ENCODE measurements at regions not wholly inside any gene's neighbourhood (a gene's known extent, or its start where the extent isn't known, plus 50 kb on each side); places are given as distances from the start of the nearest gene placed in this dataset.

- intact Hi-C loops (cut with micrococcal nuclease; ENCODE audit: unreplicated experiment) = no loop called here
- H3K36me3 Mint-ChIP-seq (ENCODE audit: insufficient read depth, unreplicated experiment) = no peaks in the 10 kb centered on the region
These were observed 2135.5 kb downstream of the PCDH7 start for GRCh38 chr4:32855622-32856021.

GRCh38 chr4:32858361-32858760, 2138.2 kb downstream of the PCDH7 start:
- no TSS peak for BruUV-seq (replicated peaks)
- Mint-ChIP-seq H3K9me3 (ENCODE audit: low read depth, unreplicated experiment) (peaks cover 3% of the 10 kb centered on the region), H3K27me3 (ENCODE audit: unreplicated experiment) (no peaks in the 10 kb centered on the region), H3K27ac (ENCODE audit: unreplicated experiment) (no peak overlapping the region), H3K4me3 (ENCODE audit: low read depth, unreplicated experiment) (no peak overlapping the region), H3K4me1 (ENCODE audit: low read depth, unreplicated experiment) (no peaks in the 10 kb centered on the region), H3K36me3 (ENCODE audit: insufficient read depth, unreplicated experiment) (no peaks in the 10 kb centered on the region)
- CTCF ChIA-PET = no interaction called here
- TF ChIP-seq, protein P1, sequence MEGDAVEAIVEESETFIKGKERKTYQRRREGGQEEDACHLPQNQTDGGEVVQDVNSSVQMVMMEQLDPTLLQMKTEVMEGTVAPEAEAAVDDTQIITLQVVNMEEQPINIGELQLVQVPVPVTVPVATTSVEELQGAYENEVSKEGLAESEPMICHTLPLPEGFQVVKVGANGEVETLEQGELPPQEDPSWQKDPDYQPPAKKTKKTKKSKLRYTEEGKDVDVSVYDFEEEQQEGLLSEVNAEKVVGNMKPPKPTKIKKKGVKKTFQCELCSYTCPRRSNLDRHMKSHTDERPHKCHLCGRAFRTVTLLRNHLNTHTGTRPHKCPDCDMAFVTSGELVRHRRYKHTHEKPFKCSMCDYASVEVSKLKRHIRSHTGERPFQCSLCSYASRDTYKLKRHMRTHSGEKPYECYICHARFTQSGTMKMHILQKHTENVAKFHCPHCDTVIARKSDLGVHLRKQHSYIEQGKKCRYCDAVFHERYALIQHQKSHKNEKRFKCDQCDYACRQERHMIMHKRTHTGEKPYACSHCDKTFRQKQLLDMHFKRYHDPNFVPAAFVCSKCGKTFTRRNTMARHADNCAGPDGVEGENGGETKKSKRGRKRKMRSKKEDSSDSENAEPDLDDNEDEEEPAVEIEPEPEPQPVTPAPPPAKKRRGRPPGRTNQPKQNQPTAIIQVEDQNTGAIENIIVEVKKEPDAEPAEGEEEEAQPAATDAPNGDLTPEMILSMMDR (IDR thresholded peaks at IDR 0.05; ENCODE audit: unreplicated experiment) = no peak
- DNase-seq = no peak
- intact Hi-C loops (cut with micrococcal nuclease; ENCODE audit: unreplicated experiment) = no loop called here

More at GRCh38 chr4:32855622-32856021, 2135.5 kb downstream of the PCDH7 start:
- Mint-ChIP-seq H3K27me3 (ENCODE audit: unreplicated experiment) (no peaks in the 10 kb centered on the region), H3K4me1 (ENCODE audit: low read depth, unreplicated experiment) (no peaks in the 10 kb centered on the region), H3K4me3 (ENCODE audit: low read depth, unreplicated experiment) (no peak overlapping the region), H3K9me3 (ENCODE audit: low read depth, unreplicated experiment) (peaks cover 3% of the 10 kb centered on the region), H3K27ac (ENCODE audit: unreplicated experiment) (no peak overlapping the region)
- BruUV-seq (replicated peaks) = no TSS peak
- TF ChIP-seq, protein P1 (IDR thresholded peaks at IDR 0.05; ENCODE audit: unreplicated experiment) = no peak
- CTCF ChIA-PET = no interaction called here
- no peak for DNase-seq

DNA sequence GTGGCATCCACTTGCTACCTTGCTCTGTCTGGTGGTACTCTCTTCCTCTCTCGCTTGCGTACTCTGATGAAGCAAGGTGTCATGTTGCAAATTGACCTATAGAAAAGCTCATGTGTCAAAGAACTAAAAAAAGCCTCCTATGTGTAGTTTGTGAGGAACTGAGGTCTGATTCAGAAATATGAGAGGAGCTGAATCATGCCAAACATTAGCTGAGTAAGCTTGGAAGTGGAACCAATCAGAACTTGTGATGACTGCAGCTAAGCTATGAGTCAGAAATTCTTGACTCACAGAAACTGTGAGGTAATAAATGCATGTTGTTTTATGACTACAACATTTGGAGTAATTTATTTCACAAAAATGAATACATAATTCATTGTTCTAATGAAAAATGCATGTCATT, 2138.8 kb downstream of the PCDH7 start:
- no peak overlapping the region for H3K27ac Mint-ChIP-seq (ENCODE audit: unreplicated experiment)
- peaks cover 3% of the 10 kb centered on the region for H3K9me3 Mint-ChIP-seq (ENCODE audit: low read depth, unreplicated experiment)
- no peak for DNase-seq
- CTCF ChIA-PET = no interaction called here
- TF ChIP-seq, protein P1 (IDR thresholded peaks at IDR 0.05; ENCODE audit: unreplicated experiment) = no peak
- no peaks in the 10 kb centered on the region for H3K36me3 Mint-ChIP-seq (ENCODE audit: insufficient read depth, unreplicated experiment)
- no peak overlapping the region for H3K4me3 Mint-ChIP-seq (ENCODE audit: low read depth, unreplicated experiment)
- intact Hi-C loops (cut with micrococcal nuclease; ENCODE audit: unreplicated experiment) = no loop called here
- no peaks in the 10 kb centered on the region for H3K27me3 Mint-ChIP-seq (ENCODE audit: unreplicated experiment)
- no TSS peak for BruUV-seq (replicated peaks)
- H3K4me1 Mint-ChIP-seq (ENCODE audit: low read depth, unreplicated experiment) = no peaks in the 10 kb centered on the region

DNA sequence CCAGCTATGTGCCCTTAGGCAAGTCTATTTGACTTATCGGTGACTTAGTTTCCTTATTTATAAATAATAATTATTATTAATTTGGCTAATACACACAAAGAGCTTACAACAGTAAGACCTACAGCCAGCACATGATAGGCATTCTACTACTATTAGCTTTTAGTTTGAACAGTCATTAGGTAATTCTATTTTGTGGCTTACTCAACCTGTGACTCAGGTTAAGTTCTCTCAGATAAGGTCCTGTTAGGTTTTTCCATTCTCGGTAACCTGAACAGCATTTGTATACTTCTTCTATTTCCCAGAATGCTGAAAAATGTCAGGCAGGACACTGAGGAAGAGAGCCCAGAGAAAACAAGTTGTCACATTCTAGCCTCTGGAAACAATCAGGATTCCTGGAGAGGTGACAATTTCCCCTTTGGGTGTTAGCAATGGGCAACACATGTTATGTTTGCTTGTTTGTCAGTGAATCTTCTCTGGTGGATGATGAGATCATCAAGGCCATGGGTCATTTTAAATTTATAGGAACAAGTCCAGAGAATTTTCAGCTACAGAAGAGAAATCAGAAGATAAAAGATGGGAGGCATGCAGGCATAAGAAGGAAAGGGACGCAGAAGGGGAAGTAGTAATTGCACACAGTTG, 2144.7 kb downstream of the PCDH7 start:
- CTCF ChIA-PET = interaction anchor here (0.6 kb wide), 1 partner anchor 261 kb away, joined by 3 read pairs; no protein-coding TSS in a partner anchor
- Mint-ChIP-seq H3K9me3 (ENCODE audit: low read depth, unreplicated experiment) (peaks cover 4% of the 10 kb centered on the region), H3K4me3 (ENCODE audit: low read depth, unreplicated experiment) (no peak overlapping the region), H3K36me3 (ENCODE audit: insufficient read depth, unreplicated experiment) (no peaks in the 10 kb centered on the region), H3K27me3 (ENCODE audit: unreplicated experiment) (no peaks in the 10 kb centered on the region), H3K27ac (ENCODE audit: unreplicated experiment) (no peak overlapping the region), H3K4me1 (ENCODE audit: low read depth, unreplicated experiment) (no peaks in the 10 kb centered on the region)
- no peak for DNase-seq
- no TSS peak for BruUV-seq (replicated peaks)
- TF ChIP-seq, protein P1 (IDR thresholded peaks at IDR 0.05; ENCODE audit: unreplicated experiment) = no peak
- intact Hi-C loops (cut with micrococcal nuclease; ENCODE audit: unreplicated experiment) = no loop called here

All from Calu3 (cell line).